ENCODE measurements at regions not wholly inside any gene's neighbourhood (a gene's known extent, or its start where the extent isn't known, plus 50 kb on each side); places are given as distances from the start of the nearest gene placed in this dataset.

DNA sequence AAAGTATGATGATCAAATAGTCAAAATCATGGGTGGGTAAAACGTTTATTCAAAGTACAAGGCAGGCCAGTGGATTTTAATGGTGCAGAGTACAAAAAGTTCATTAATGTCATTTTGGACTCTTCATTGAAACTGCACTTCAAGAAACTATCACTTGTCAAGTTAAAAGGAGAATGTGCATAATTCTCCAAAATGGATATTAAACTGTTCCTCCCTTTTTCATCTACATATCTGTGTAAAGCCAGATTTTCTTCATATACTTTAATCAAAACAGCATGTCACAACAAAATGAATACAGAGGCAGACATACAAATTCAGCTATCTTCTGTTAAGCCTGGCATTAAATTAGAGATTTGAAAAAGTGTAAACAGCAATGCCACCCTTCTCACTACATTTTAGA lies 401.6 kb downstream of the NR2F1-AS1 start:
- no peaks in the 10 kb centered on the region for H3K36me3 Mint-ChIP-seq
- H3K9me3 Mint-ChIP-seq, result peaks cover 6 to 7% of the 10 kb centered on the region in 2 donors
- ATAC-seq (no peak), DNase-seq (ENCODE audit: low spot score in 2 of 2) (no peak)
- H3K27ac Mint-ChIP-seq, result no peak overlapping the region

GRCh38 chr5:93174930-93175329 lies 406.1 kb downstream of the NR2F1-AS1 start:
- ATAC-seq (no peak), DNase-seq (ENCODE audit: low spot score in 2 of 2) (no peak)
- no peak overlapping the region for H3K27ac Mint-ChIP-seq
- no peaks in the 10 kb centered on the region for H3K36me3 Mint-ChIP-seq
- peaks cover 11 to 23% of the 10 kb centered on the region in 2 donors for H3K9me3 Mint-ChIP-seq

DNA sequence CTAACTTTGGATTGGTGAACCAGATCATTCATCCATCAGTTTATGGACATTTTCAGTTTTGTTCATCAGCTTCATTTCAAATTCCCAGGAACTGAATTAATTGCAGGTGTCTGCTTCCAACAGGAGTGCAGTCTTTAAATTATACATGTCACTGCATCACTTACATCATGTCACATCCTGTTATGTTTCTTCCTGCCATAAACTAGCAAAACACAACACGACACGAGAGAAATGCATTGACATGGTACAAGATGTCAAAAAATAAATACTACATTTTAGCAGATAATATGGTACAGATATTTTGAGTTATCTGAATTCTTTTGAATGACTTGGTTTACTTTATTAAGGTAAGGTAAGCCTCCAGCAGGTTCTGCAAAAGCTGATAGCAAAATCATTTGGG lies 415.5 kb downstream of the NR2F1-AS1 start:
- H3K27ac Mint-ChIP-seq, result no peak overlapping the region
- ATAC-seq (no peak), DNase-seq (ENCODE audit: low spot score in 2 of 2) (no peak)
- H3K36me3 Mint-ChIP-seq, result no peaks in the 10 kb centered on the region
- peaks cover 5 to 20% of the 10 kb centered on the region in 2 donors for H3K9me3 Mint-ChIP-seq

DNA sequence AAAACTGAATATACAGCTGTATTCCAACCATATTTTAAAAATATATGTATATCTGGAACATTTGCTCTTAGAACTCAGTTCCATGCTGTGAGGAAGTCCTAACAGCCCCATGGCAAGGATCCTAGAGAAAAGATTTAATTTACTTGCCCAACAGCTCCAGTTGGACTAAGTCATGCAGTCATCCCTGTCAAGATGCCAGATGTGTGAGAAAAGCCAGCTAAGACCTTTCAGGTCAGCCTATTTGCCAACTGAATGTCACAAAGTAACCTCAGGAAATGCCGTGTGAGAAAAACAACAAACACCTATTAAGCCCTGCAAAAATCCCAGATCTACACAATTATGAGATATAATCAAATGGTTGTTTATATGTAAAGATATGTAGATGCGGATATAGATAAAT lies 416.3 kb downstream of the NR2F1-AS1 start:
- no peak overlapping the region for H3K27ac Mint-ChIP-seq
- no peak for DNase-seq (ENCODE audit: low spot score in 2 of 2)
- no peaks in the 10 kb centered on the region for H3K36me3 Mint-ChIP-seq
- no peak for ATAC-seq
- H3K9me3 Mint-ChIP-seq, result peaks cover 0 to 20% of the 10 kb centered on the region in 2 donors

- no peaks in the 10 kb centered on the region for H3K36me3 Mint-ChIP-seq
- no peak for DNase-seq (ENCODE audit: low spot score in 2 of 2)
- no peak overlapping the region for H3K27ac Mint-ChIP-seq
- peaks cover 0 to 7% of the 10 kb centered on the region in 2 donors for H3K9me3 Mint-ChIP-seq
- no peak for ATAC-seq
Measured at GRCh38 chr5:93163010-93163663, 417.9 kb downstream of the NR2F1-AS1 start.

DNA sequence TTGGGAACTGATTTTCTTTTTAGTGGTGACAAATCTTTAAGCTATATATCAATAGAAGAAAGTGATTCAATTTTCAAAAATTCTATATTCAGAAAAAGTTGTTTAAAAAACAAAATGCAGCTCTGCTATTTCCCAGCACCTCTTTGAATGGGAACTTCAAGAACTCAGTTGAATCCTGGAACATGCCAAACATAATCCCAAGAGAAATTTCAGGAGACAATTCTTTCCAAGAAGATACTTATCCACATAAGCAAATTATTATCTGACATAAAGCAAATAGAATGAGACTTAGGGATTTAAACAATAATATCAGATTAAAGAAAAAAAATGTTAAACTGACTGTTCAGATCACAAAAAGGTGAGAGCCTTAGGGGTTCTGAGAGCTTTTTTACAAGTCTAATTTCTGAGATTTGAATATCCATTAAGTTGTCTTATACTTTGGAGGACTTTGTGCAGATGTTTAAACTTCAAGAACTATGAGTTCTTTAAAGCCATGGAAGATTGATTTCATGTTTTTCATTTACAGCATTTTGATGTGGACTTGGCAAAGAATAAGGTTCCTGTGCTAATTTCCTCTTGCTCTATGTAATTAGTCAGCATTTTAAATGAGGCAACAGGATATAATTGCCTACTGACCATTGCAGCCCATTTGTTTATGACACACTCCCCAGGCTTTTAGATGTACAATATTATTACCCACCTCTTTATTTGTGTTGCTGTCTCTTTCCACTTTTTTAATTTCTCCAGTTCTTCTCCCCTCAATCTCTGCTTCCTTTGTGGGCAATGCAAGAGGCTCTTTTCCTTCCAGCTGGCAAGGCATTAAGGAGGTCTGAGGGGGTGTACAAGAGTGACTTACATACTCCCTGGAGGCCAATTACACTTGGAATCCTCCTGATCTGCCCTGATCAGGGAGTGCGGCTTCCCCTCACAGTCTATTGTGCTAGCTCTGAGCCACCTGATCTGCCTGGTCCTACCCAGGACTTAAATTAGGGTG lies 419.1 kb downstream of the NR2F1-AS1 start:
- DNase-seq (ENCODE audit: low spot score in 2 of 2) (no peak), ATAC-seq (no peak)
- no peak overlapping the region for H3K27ac Mint-ChIP-seq
- peaks cover 0 to 7% of the 10 kb centered on the region in 2 donors for H3K9me3 Mint-ChIP-seq
- no peaks in the 10 kb centered on the region for H3K36me3 Mint-ChIP-seq

- DNase-seq (ENCODE audit: low spot score in 2 of 2) (no peak), ATAC-seq (no peak)
- Mint-ChIP-seq H3K27ac (no peak overlapping the region), H3K36me3 (no peaks in the 10 kb centered on the region), H3K9me3 (no peaks in the 10 kb centered on the region)
Measured at GRCh38 chr5:93158841-93159240, 422.2 kb downstream of the NR2F1-AS1 start.

DNA sequence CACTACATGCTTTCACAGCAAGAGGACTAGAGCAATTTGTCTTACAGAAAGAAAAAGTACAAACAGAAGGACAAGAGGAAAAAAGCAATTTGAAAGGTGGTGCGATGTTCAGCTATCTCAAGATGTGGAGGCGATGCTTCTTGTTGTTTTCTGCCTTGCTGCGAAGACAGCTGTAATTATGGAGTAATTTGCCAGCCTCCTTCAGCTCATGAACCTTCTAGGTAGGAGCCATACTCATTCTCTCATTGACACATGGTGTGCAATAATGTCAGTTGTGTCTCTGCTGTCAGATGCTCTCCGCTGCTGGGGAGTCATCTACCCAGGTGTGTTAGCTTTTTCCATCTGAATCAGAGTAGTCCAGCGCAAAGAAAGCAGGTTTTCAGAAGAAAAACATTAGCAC lies 424.5 kb downstream of the NR2F1-AS1 start:
- no peak overlapping the region for H3K27ac Mint-ChIP-seq
- DNase-seq (ENCODE audit: low spot score in 2 of 2) (no peak), ATAC-seq (no peak)
- H3K36me3 Mint-ChIP-seq, result no peaks in the 10 kb centered on the region
- no peaks in the 10 kb centered on the region for H3K9me3 Mint-ChIP-seq

- H3K27ac Mint-ChIP-seq, result no peak overlapping the region
- no peaks in the 10 kb centered on the region for H3K36me3 Mint-ChIP-seq
- DNase-seq (ENCODE audit: low spot score in 2 of 2) (no peak), ATAC-seq (no peak)
- no peaks in the 10 kb centered on the region for H3K9me3 Mint-ChIP-seq
Measured at GRCh38 chr5:93154535-93154934, 426.5 kb downstream of the NR2F1-AS1 start.

DNA sequence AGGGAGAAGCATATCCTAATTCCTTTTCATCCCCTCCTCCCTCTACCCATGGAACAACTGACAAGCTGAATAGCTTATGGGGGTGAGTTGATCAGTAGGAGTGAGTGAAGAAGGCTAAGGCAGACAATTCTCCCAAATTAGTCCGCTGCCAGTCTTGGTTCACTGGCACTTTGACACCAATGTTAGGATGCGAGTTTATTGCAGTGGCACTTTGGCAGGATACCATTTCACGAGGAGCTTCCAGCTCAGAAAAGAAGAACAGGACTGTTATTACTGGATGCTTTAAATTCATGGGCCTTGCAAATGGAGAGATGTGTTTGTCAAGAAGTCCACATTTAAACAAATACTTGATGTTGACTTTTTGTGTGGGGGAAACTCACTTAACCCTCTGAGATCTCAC lies 427.6 kb downstream of the NR2F1-AS1 start:
- Mint-ChIP-seq H3K9me3 (no peaks in the 10 kb centered on the region), H3K27ac (no peak overlapping the region), H3K36me3 (no peaks in the 10 kb centered on the region)
- DNase-seq (ENCODE audit: low spot score in 2 of 2) (no peak), ATAC-seq (no peak)

DNA sequence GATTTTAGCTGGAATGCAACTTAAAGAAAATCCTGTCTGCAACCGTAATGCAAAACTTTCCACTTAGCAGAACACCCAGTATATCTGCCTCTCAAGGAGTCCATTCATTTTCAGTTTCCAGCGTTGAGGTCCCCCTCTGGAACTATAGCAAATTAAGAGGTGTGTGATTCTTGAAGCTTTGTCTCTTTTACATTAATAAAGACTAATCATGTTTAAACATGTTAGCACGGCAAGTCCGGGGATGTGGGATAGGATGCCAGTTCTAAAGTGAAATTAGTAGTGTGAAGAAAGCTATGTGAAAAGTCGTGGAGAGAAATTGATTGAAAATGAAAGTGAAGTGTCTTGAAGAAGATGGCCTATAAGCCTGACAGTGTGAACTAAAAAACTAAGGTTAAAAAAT lies 429.1 kb downstream of the NR2F1-AS1 start:
- DNase-seq (ENCODE audit: low spot score in 2 of 2), result no peak
- Mint-ChIP-seq H3K36me3 (no peaks in the 10 kb centered on the region), H3K9me3 (peaks cover 2 to 4% of the 10 kb centered on the region in 2 donors), H3K27ac (no peak overlapping the region)
- no peak for ATAC-seq

GRCh38 chr5:93151121-93151520 lies 429.9 kb downstream of the NR2F1-AS1 start:
- Mint-ChIP-seq H3K27ac (no peak overlapping the region), H3K9me3 (peaks cover 2 to 4% of the 10 kb centered on the region in 2 donors)
- no peak for ATAC-seq

GRCh38 chr5:93150311-93151012 lies 430.6 kb downstream of the NR2F1-AS1 start:
- no peak for ATAC-seq
- DNase-seq (ENCODE audit: low spot score in 2 of 2), result no peak
- H3K9me3 Mint-ChIP-seq, result peaks cover 4 to 6% of the 10 kb centered on the region in 2 donors
- H3K27ac Mint-ChIP-seq, result no peak overlapping the region
- no peaks in the 10 kb centered on the region for H3K36me3 Mint-ChIP-seq

More at GRCh38 chr5:93151121-93151520, 429.9 kb downstream of the NR2F1-AS1 start:
- DNase-seq (ENCODE audit: low spot score in 2 of 2), result no peak
- no peaks in the 10 kb centered on the region for H3K36me3 Mint-ChIP-seq

DNA sequence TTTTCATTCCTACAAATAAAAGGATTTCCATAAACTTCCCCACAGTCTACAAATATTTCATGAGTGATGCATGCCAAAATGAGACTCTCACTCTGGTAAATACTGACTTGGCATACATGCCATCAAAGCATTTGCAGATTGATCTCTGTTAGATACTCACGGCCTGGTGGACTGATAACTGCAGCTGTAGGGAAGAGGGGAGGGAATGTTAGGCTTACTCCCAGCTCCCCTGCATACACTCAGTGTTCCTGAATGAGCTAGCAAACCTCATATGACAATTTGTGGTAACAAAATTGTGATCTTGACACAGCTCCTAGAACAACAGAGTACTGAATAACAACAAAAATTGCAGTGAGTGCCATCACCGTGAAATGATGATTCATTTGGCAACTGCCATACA lies 435.3 kb downstream of the NR2F1-AS1 start:
- H3K36me3 Mint-ChIP-seq, result no peaks in the 10 kb centered on the region
- ATAC-seq (no peak), DNase-seq (ENCODE audit: low spot score in 2 of 2) (no peak)
- no peak overlapping the region for H3K27ac Mint-ChIP-seq
- peaks cover 8 to 16% of the 10 kb centered on the region in 2 donors for H3K9me3 Mint-ChIP-seq

GRCh38 chr5:93145019-93145418 lies 436.0 kb downstream of the NR2F1-AS1 start:
- Mint-ChIP-seq H3K27ac (no peak overlapping the region), H3K9me3 (peaks cover 12 to 21% of the 10 kb centered on the region in 2 donors), H3K36me3 (no peaks in the 10 kb centered on the region)
- ATAC-seq, result no peak
- peak in 1 of 2 donors; percentile 55 for DNase-seq (ENCODE audit: low spot score in 2 of 2)

DNA sequence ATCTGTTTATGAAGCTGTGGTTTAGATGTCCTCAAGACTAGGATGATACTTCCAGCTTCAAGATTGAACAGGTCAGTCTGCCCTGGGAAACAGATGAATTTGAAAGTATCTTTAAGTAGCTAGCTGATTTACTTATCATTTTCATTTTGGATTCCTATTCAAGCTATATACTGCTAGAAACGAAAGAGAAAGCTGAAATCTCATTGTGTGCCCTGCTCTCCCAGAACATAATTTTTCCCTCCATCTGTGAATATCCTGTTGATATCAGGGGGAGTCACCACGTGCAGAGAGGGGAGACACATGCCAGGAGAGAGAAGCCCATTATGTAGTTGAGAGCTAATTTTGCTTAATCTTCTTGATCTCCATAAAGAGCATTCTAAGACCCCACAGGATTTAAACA lies 439.1 kb downstream of the NR2F1-AS1 start:
- ATAC-seq, result no peak
- no peaks in the 10 kb centered on the region for H3K36me3 Mint-ChIP-seq
- peaks cover 17% of the 10 kb centered on the region in 2 donors for H3K9me3 Mint-ChIP-seq
- DNase-seq (ENCODE audit: low spot score in 2 of 2), result no peak
- peak overlapping the region in 1 of 2 donors; percentile 36 for H3K27ac Mint-ChIP-seq

Measured in activated naive CD4-positive, alpha-beta T cell treated with anti-CD3 and anti-CD28 coated beads, Interleukin-2, amount 50 U/mL, for 72 hours (primary cell).